Thyroid gland (tissue), 4 donors: ENCODE measurements at regions not wholly inside any gene's neighbourhood (a gene's known extent, or its start where the extent isn't known, plus 50 kb on each side); places are given as distances from the start of the nearest gene placed in this dataset.

Source experiments
- POLR2A ChIP-seq, 2 donors: fragments of 450-650 bp; IDR thresholded peaks; one replicate each; pipeline ENCODE4 v1.6.1; 2017; ENCODE audit warnings: antibody characterized with exemption in 2 of 2, mild to moderate bottlenecking in 2 of 2, moderate library complexity in 1 of 2
- TF ChIP-seq, protein P1 (sequence below), 6 experiments: fragments of 200-600 bp in 3 of 6; fragments of 450-650 bp in 3 of 6; sonication (generic) in 3 of 6; IDR thresholded peaks; one replicate each; pipeline ENCODE4 v1.5.1; 2016 to 2019; ENCODE audit warnings: antibody characterized with exemption in 6 of 6, mild to moderate bottlenecking in 2 of 6, inconsistent platforms in 1 of 6, moderate library complexity in 1 of 6

DNA sequence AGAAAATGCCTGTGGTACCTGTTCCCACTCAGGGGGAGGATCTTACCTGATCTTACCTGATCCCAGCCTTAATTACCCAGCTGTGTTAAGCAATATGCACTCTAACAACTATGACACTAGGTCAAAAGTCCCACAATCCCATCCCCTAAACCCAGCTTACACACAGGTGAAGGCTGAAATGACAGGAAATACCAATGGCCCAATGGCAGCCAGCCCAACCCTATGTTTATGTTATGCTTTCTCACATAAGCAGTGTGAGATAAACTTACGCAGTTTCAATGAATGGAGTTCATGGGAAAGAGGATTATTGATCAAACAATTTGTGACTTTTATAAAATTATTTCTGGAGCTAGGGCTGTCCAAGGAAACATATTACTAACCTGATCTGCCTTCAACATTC, 91.9 kb downstream of the GPAM start:
- TF ChIP-seq, protein P1, sequence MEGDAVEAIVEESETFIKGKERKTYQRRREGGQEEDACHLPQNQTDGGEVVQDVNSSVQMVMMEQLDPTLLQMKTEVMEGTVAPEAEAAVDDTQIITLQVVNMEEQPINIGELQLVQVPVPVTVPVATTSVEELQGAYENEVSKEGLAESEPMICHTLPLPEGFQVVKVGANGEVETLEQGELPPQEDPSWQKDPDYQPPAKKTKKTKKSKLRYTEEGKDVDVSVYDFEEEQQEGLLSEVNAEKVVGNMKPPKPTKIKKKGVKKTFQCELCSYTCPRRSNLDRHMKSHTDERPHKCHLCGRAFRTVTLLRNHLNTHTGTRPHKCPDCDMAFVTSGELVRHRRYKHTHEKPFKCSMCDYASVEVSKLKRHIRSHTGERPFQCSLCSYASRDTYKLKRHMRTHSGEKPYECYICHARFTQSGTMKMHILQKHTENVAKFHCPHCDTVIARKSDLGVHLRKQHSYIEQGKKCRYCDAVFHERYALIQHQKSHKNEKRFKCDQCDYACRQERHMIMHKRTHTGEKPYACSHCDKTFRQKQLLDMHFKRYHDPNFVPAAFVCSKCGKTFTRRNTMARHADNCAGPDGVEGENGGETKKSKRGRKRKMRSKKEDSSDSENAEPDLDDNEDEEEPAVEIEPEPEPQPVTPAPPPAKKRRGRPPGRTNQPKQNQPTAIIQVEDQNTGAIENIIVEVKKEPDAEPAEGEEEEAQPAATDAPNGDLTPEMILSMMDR (IDR thresholded peaks at IDR 0.05), result no peak
- TF ChIP-seq POLR2A (IDR thresholded peaks at IDR 0.05), result no peak
